VCaP (cell line): ENCODE measurements at regions not wholly inside any gene's neighbourhood (a gene's known extent, or its start where the extent isn't known, plus 50 kb on each side); places are given as distances from the start of the nearest gene placed in this dataset.

Experiments used
- H3K27ac ChIP-seq: fragments of 450-650 bp; 2 replicates; pipeline ENCODE4 v1.5.1; 2017
- CTCF ChIP-seq: fragments of 450-650 bp; conservative IDR thresholded peaks from 2 replicates; pipeline ENCODE4 v1.5.1; 2017; ENCODE audit warnings: mild to moderate bottlenecking, moderate library complexity

GRCh38 chr9:78559449-78559885 is 262.5 kb downstream of the PSAT1 start:
- no peak for TF ChIP-seq CTCF
- no peak overlapping the region for H3K27ac ChIP-seq

- no peak overlapping the region for H3K27ac ChIP-seq
- no peak for TF ChIP-seq CTCF
These were observed 265.1 kb downstream of the PSAT1 start for GRCh38 chr9:78562021-78562420.

GRCh38 chr9:78563269-78563668 is 266.3 kb downstream of the PSAT1 start:
- H3K27ac ChIP-seq: no peak overlapping the region
- no peak for TF ChIP-seq CTCF

GRCh38 chr9:78565481-78565880 is 268.6 kb downstream of the PSAT1 start:
- no peak for TF ChIP-seq CTCF

GRCh38 chr9:78566521-78566920 is 269.6 kb downstream of the PSAT1 start:
- no peak overlapping the region for H3K27ac ChIP-seq
- no peak for TF ChIP-seq CTCF

More at GRCh38 chr9:78565481-78565880, 268.6 kb downstream of the PSAT1 start:
- H3K27ac ChIP-seq: no peak overlapping the region

- no peak for TF ChIP-seq CTCF
- H3K27ac ChIP-seq: no peak overlapping the region
These were observed 270.2 kb downstream of the PSAT1 start for GRCh38 chr9:78566948-78567675.

GRCh38 chr9:78567693-78568092 is 270.8 kb downstream of the PSAT1 start:
- no peak for TF ChIP-seq CTCF
- no peak overlapping the region for H3K27ac ChIP-seq
